Right kidney (tissue), 1 donor: ENCODE measurements at regions not wholly inside any gene's neighbourhood (a gene's known extent, or its start where the extent isn't known, plus 50 kb on each side); places are given as distances from the start of the nearest gene placed in this dataset.

Experiments used
- DNase-seq: peaks from one replicate; pipeline ENCODE4 v3.0.0-alpha.2; 2016

- no peak for DNase-seq
These were observed 495.1 kb upstream of the MYT1L start for GRCh38 chr2:2826209-2826551.

DNA sequence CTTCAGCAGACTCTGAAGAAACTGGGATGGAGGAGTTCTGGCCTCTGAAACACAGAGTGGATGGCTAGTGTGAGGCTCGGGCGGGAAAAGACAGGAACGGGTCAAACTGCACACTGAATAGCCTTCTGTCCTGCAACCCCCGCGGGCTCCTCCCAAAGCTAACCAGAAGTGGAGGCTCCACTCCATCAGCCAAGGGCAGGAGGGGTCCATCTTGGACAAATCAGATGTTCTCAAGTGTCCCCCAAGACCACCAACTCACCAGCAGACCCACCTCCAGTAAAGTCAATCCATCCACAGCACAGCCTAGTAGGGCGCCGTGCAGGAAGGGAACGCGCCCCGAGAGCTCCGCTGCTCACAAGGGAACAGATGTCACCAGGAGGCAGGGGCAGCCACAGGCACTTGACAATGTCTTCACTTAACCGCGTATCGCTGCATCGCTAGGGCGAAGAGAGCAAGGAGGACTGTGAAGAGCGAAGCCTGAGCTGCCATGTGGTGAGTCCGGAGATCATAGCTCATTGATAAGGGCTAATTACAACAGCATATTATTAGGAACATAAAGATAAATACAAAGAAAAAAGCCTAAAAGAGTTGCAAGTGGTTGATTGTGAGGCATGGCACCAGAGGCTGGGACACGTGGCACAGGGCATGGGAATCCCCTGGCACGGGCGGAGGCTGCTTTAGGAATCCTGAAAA, 494.6 kb upstream of the MYT1L start:
- no peak for DNase-seq

GRCh38 chr2:2825062-2825461, 494.0 kb upstream of the MYT1L start:
- no peak for DNase-seq

GRCh38 chr2:2824588-2824987, 493.5 kb upstream of the MYT1L start:
- DNase-seq: no peak

- no peak for DNase-seq
These were observed 492.1 kb upstream of the MYT1L start for GRCh38 chr2:2823061-2823753.

GRCh38 chr2:2822143-2822542, 491.1 kb upstream of the MYT1L start:
- DNase-seq: no peak

DNA sequence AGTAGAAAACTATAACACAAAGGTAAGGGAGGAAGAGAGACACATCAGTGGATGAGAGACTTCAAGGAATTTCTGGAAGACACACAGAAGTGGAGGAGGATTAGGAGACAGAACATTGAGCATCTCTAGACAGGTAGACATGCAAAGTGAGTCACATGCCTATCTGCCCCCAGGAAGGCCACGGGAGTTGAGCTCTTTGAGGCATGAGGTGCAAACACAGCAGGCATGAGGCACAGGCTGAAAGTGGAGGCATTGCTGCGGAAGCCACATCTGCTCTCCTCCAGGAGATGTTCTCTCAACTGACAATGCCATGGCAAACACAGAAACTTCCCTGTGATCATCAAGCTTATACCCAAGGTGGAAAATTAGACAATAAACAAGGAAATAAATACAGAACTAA, 481.6 kb upstream of the MYT1L start:
- no peak for DNase-seq

DNA sequence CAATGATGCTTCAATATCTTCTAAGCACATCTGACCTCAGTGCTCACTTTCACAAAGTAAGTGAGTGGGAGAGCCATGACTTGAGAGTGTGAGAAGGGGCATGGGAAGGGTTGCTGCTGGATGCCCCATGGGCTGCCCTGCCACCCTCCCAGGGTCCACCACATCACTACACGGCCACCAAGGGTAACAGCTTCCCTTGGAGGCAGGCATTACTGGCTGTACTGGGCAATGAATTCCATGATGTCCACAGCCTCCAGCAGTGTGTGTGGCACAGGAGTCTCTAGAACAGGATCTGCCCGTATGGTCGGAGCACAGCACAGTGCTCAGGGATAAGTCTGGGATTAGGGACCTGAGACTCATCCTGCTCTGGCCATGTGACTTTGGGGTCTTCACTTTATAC, 481.0 kb upstream of the MYT1L start:
- no peak for DNase-seq

DNA sequence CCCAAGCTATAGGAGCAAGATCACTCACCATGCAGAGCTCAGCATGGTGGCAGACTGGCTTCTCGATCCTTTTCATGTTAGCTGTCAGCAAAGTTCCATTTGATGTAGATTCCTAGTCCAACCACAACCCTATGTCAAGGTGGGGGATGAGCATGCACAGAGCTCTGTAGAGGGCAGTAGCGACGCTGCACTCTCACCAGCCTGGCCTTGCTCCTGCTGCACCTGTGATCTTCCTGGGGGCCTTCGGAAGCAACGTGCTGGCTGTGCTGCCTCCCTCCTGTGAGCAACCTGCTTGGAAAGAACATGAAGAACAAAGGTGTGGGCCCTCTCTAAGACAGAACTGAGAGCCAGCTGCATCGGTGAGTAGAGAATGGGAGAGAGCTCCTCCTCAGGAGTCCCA, 479.4 kb upstream of the MYT1L start:
- DNase-seq: no peak

DNA sequence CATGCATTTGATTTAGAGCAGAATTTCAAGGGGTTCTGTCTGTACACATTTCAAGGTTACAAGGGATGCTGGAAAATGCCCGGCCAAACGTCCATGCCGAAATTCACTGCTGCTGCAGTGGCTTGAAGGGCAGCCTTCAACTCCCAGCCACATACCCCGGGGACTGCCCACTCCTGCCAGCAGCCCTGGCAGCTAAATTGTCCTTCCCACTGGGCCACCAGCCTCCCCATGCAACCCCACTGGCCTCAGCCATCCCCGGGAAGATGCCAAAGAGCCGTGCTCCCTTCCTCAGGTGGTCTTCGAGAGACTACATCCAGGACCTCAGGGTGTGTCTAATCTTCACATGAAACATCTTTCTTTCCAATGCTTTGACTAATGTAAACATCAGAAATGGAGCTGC, 478.7 kb upstream of the MYT1L start:
- no peak for DNase-seq

DNA sequence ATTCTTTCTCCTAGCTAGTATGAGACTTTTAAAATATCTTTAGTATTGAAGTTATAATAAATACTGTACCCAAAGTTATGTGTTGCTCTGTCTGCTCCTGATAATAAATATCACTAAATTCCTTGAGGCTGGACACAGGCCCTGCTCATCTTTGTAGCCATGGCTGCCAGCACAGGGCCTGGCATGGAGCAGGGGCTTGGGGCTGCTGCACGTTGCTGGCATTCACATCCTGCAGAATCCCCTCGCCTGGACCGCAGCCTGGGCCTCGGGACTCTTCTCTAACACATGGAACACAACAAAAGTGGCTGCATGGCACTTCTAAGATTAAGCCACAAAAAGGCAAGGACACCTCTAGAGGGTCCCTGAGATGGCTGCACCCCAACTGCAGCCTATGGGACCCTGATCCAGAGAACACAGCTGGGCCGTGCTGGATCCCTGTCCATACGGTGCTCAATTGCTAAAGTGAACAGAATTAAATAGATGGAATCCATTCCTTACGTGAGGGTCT, 477.5 kb upstream of the MYT1L start:
- DNase-seq: no peak

DNA sequence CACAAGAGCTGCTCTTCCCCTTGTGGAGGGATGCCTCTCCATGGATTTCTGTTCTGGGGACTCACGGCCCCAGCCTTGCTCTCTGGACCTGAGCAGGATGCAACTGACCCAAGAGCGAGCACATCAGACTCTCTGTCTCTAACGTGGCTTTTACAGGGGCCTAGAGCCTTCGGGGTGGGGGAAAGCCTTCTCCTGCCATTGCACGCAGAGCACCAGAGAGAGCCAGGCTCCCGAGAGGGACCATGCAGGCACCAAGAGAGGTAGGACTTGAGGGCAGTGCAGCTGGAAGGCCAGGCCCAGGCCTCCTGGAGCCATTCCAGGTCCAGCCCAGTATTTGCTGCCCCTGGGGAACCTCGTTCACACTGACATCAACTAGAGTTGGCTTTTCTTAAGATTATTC, 475.6 kb upstream of the MYT1L start:
- no peak for DNase-seq

- DNase-seq: no peak
These were observed 474.2 kb upstream of the MYT1L start for GRCh38 chr2:2805263-2805662.

- DNase-seq: no peak
These were observed 473.5 kb upstream of the MYT1L start for GRCh38 chr2:2804528-2804927.

- DNase-seq: no peak
These were observed 470.4 kb upstream of the MYT1L start for GRCh38 chr2:2801458-2801857.

GRCh38 chr2:2800697-2801096, 469.6 kb upstream of the MYT1L start:
- DNase-seq: no peak

DNA sequence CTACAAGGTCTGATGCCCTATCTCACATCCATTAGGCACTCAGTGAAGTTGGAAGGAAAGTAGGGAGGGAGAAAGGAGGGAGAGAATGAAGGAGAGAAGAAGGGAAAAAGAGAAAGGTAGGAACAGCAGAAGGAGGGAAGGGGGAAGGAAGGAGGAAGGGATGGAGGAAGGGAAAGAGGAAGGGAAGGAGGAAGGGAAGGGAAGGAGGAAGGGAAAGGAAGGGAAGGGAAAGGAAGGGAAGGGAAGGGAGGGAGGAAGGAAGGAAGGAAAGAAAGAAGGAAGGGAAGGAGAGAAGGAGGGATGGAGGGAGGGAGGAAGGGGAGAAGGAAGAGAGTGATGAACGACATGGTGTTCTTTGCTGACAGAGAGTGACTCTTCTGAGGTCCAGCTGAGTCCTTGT, 468.9 kb upstream of the MYT1L start:
- no peak for DNase-seq

DNA sequence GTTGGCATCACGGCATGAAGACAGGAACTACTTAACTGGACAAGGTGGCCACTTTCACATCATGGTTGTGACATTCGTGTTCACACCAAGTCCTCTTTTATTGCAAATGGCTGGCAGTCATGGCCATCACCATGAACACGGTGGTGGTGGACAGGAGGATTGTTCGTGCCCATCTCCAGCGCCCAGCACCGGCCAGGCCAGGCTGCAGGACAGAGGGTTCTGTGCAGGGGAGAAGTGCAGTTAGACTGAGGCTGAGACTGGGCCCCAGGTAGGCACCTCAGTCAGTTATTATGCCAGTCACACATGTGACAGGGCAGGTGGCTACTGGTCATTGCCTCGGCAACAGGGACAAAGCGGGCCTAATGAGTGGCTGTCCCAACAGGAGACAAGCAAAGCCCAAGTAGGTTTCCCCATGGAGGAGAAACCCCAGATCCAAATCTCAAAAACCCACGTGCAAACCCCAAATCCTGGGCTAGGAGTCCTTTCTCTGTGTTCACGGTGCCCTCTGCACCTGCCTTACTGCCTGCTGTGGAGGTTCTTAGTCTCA, 468.1 kb upstream of the MYT1L start:
- no peak for DNase-seq

- DNase-seq: no peak
These were observed 467.3 kb upstream of the MYT1L start for GRCh38 chr2:2798337-2798736.

GRCh38 chr2:2797797-2798196, 466.7 kb upstream of the MYT1L start:
- DNase-seq: no peak

DNA sequence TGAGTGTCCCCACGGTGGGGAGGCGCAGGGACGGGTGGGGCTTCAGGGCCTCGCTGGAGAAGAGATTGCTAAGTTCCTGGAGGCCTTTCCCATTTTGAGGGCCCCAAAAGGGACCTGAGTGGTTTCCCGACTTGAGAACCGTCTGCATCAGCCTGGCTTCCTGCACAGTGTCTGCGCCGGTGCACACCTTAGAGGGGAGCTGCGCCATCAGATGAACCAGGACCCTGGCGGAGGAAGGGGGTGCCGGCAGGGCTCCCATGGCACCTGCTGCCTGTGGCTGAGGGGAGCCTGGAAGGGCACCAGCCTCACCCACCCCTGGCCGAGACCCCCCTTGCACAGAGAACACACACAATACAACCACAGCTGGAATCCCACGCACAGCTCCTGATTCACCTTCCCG, 465.1 kb upstream of the MYT1L start:
- no peak for DNase-seq

DNA sequence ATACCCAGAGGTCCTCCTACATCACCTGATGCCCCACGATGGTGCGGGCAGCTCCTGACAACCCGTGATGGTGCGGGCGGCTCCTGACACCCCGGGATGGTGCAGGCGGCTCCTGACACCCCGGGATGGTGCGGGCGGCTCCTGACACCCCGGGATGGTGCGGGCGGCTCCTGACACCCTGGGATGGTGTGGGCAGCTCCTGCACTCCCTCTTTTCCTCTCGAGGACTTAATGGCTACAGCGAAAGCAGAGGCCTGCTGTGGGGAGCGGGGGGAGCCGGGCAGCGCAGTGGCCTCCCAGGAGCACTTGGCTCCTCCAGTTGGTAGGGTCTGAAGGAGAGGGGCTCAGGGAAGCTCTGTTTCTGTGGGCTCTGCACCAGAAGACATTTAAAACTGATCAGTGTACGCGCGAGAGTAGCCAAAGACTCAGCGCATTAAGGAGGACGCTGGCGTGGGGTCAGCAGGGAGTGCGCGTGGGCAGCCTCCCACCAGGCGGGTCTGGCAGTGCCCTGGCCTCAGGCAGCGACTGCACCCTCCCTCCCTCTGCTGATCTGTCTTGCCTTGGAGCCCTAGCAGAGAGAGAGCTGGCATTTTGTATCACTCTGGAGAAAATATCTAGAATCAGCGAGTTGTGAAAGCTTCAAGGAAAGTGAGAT, 464.5 kb upstream of the MYT1L start:
- no peak for DNase-seq

DNA sequence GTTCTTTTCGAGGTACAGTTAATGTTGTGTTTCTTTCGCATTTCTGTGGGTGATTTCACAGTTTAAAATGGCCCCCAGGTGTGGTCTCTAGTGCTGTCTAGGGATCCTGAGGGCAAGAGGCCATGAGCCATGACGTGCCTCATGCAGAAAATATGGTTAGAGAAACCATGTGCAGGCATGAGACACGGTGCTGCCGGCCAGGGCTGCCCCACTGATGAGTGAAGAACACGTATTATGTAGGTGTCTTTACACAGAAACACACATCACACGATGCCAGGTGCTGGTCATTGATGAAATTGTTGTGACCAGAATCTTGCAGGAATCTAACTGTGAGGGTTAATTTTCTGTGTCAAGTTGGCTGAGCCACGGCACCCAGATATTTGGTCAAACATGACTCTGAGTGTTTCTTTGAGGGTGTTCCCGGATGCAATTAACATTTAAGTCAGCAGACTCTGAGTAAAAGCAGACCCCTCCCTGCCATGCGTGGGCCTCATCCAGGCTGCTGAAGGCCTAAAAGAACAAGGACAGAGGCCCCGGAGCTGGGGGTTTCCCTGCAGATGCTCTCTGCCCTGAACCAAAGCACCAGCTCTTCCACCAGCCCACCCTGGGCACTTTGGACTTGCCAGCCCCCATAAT, 463.0 kb upstream of the MYT1L start:
- DNase-seq: no peak
